ENCODE measurements at regions not wholly inside any gene's neighbourhood (a gene's known extent, or its start where the extent isn't known, plus 50 kb on each side); places are given as distances from the start of the nearest gene placed in this dataset.

- DNase-seq: no peak
- Histone ChIP-seq H3K9me3 (ENCODE audit: severe bottlenecking) (no peaks in the 10 kb centered on the region), H3K27me3 (ENCODE audit: insufficient read depth, low read depth, severe bottlenecking) (no peaks in the 10 kb centered on the region), H3K27ac (no peak overlapping the region), H3K36me3 (no peaks in the 10 kb centered on the region), H3K4me3 (ENCODE audit: low read depth, low read length) (no peak overlapping the region)
- TF ChIP-seq CTCF (IDR thresholded peaks at IDR 0.05; ENCODE audit: low read depth, low read length): no peak
Measured at GRCh38 chr2:76050196-76050595, 339.5 kb upstream of the GCFC2 start.

DNA sequence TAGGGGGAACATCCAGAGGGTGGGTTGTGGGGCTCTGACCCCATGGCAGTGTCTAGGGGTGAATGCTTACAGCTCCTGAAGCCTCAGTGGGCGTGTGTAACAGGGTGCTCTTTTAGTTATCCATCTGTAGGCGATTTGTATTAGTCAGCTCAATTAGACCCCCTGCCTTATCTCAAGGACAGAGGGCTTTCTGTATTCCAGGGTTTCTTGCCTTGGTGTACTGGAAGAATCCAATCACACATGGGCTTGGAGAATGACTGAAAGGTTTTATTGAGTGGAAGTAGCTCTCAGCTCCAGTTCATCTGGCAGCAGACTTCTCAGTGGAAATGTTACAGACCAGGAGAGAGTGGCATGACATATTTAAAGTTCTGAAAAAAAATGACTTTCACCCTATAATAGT is 334.0 kb upstream of the GCFC2 start:
- TF ChIP-seq CTCF (IDR thresholded peaks at IDR 0.05; ENCODE audit: low read depth, low read length): no peak
- Histone ChIP-seq H3K9me3 (ENCODE audit: severe bottlenecking) (no peaks in the 10 kb centered on the region), H3K36me3 (no peaks in the 10 kb centered on the region), H3K27me3 (ENCODE audit: insufficient read depth, low read depth, severe bottlenecking) (no peaks in the 10 kb centered on the region), H3K27ac (no peak overlapping the region), H3K4me3 (ENCODE audit: low read depth, low read length) (no peak overlapping the region)
- DNase-seq: no peak

DNA sequence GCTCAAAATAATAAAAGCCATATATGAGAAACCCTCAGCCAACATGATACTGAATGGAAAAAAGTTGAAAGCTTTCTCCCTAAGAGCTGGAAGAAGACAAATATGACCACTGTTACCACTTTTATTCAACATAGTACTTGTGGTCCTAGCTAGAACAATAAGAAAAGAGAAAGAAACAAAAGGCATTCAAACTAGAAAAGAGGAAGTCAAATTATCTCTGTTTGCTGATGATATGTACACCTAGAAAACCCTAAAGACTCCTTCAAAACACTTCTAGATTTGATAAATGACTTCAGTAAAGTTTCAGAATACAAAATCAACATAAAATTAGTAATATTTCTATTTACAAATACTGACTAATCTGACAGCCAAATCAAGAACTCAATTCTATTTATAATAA is 328.8 kb upstream of the GCFC2 start:
- DNase-seq: no peak
- no peak for TF ChIP-seq CTCF (IDR thresholded peaks at IDR 0.05; ENCODE audit: low read depth, low read length)
- Histone ChIP-seq H3K36me3 (no peaks in the 10 kb centered on the region), H3K27ac (no peak overlapping the region), H3K27me3 (ENCODE audit: insufficient read depth, low read depth, severe bottlenecking) (no peaks in the 10 kb centered on the region), H3K4me3 (ENCODE audit: low read depth, low read length) (no peak overlapping the region), H3K9me3 (ENCODE audit: severe bottlenecking) (no peaks in the 10 kb centered on the region)

DNA sequence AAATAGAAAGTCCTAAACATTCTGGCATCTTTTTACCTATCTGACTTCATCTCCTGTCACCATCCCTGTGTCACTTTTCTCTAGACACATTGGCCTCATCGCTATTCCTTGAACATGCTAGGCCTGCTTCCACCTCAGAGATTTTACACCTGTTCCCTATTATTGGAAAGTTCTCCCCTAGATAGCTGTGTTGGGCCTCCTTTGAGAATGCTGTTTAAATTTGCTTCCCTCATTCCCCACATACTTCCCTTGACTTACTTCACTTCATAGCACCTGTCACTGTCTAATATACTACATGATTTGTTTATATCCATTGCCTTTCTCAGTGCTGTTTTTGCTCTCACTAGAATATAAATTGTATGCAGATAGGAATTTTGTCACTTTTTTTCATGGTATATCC is 317.0 kb upstream of the GCFC2 start:
- no peak overlapping the region for H3K4me3 ChIP-seq (ENCODE audit: low read depth, low read length)
- TF ChIP-seq CTCF (IDR thresholded peaks at IDR 0.05; ENCODE audit: low read depth, low read length): no peak
- H3K27me3 ChIP-seq (ENCODE audit: insufficient read depth, low read depth, severe bottlenecking): no peaks in the 10 kb centered on the region
- peaks cover 9% of the 10 kb centered on the region for H3K9me3 ChIP-seq (ENCODE audit: severe bottlenecking)
- H3K27ac ChIP-seq: no peak overlapping the region
- H3K36me3 ChIP-seq: no peaks in the 10 kb centered on the region
- no peak for DNase-seq

DNA sequence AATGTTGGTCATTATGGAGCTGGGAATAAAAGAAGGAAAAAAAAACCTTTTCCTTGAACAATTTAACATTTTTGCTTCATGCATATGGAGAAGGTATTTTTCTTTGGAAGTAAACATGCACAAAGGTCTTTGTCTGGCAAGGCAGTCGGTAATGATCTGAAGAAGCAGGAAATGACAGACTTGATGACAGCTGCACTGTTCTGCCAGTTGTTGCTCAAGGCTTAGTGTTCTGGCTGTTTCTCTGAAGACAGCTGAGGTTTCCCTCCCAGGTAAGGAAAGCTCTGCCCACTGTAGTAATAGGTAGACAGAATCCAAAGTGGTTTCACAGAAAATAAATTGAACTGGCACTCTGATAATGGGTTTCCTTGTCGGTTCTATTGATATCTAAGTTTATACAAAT is 308.4 kb upstream of the GCFC2 start:
- DNase-seq: no peak
- no peak overlapping the region for H3K27ac ChIP-seq
- no peaks in the 10 kb centered on the region for H3K36me3 ChIP-seq
- H3K4me3 ChIP-seq (ENCODE audit: low read depth, low read length): no peak overlapping the region
- TF ChIP-seq CTCF (IDR thresholded peaks at IDR 0.05; ENCODE audit: low read depth, low read length): no peak
- H3K27me3 ChIP-seq (ENCODE audit: insufficient read depth, low read depth, severe bottlenecking): no peaks in the 10 kb centered on the region
- no peaks in the 10 kb centered on the region for H3K9me3 ChIP-seq (ENCODE audit: severe bottlenecking)

GRCh38 chr2:76009484-76009883 is 298.8 kb upstream of the GCFC2 start:
- no peak overlapping the region for H3K4me3 ChIP-seq (ENCODE audit: low read depth, low read length)
- TF ChIP-seq CTCF (IDR thresholded peaks at IDR 0.05; ENCODE audit: low read depth, low read length): no peak
- DNase-seq: no peak
- no peaks in the 10 kb centered on the region for H3K36me3 ChIP-seq
- H3K27ac ChIP-seq: no peak overlapping the region
- no peaks in the 10 kb centered on the region for H3K27me3 ChIP-seq (ENCODE audit: insufficient read depth, low read depth, severe bottlenecking)
- H3K9me3 ChIP-seq (ENCODE audit: severe bottlenecking): no peaks in the 10 kb centered on the region
